MM.1S (cell line): ENCODE measurements at regions not wholly inside any gene's neighbourhood (a gene's known extent, or its start where the extent isn't known, plus 50 kb on each side); places are given as distances from the start of the nearest gene placed in this dataset.

Experiments
- DNase-seq: peaks from one replicate; pipeline ENCODE4 v3.0.0-alpha.2; 2015
- H2AFZ ChIP-seq: fragments of 300-600 bp; sonication (generic); 2 replicates; pipeline ENCODE4 v1.6.0; 2016; ENCODE audit warnings: antibody characterized with exemption, low read length
- H3F3A ChIP-seq: fragments of 300-600 bp; sonication (generic); 2 replicates; pipeline ENCODE4 v1.6.1; 2016; ENCODE audit warnings: mild to moderate bottlenecking, antibody characterized with exemption, low read length, moderate library complexity, mixed read lengths; ENCODE audit not compliant: insufficient read depth
- H3K27ac ChIP-seq: fragments of 300-600 bp; sonication (generic); 2 replicates; pipeline ENCODE4 v1.5.1; 2016; ENCODE audit warnings: mild to moderate bottlenecking, low read length
- H3K27me3 ChIP-seq: fragments of 300-600 bp; sonication (generic); replicated peaks from 2 replicates; pipeline ENCODE4 v1.6.0; 2016; ENCODE audit warnings: low read length; ENCODE audit not compliant: insufficient read depth
- H3K36me3 ChIP-seq: fragments of 300-600 bp; sonication (generic); replicated peaks from 2 replicates; pipeline ENCODE4 v1.6.1; 2016; ENCODE audit warnings: mild to moderate bottlenecking, low read length, mixed read lengths; ENCODE audit not compliant: insufficient read depth
- H3K4me1 ChIP-seq: fragments of 300-600 bp; sonication (generic); 2 replicates; pipeline ENCODE4 v1.6.1; 2016; ENCODE audit warnings: low read length, mixed read lengths
- H3K4me2 ChIP-seq: fragments of 300-600 bp; sonication (generic); 2 replicates; pipeline ENCODE4 v1.6.0; 2016; ENCODE audit warnings: low read depth, low read length
- H3K4me3 ChIP-seq: fragments of 300-600 bp; sonication (generic); 2 replicates; pipeline ENCODE4 v1.5.1; 2016; ENCODE audit warnings: low read length, mixed read lengths
- H3K79me2 ChIP-seq: fragments of 300-600 bp; sonication (generic); 2 replicates; pipeline ENCODE4 v1.6.1; 2016; ENCODE audit warnings: mixed run types, low read length, mixed read lengths
- H3K9ac ChIP-seq: fragments of 300-600 bp; sonication (generic); 2 replicates; pipeline ENCODE4 v1.6.1; 2016; ENCODE audit warnings: low read length, mixed read lengths
- H3K9me2 ChIP-seq: fragments of 300-600 bp; sonication (generic); replicated peaks from 2 replicates; pipeline ENCODE4 v1.6.1; 2016; ENCODE audit warnings: mild to moderate bottlenecking, low read length, mixed read lengths; ENCODE audit not compliant: insufficient read depth
- H3K9me3 ChIP-seq: fragments of 300-600 bp; sonication (generic); replicated peaks from 2 replicates; pipeline ENCODE4 v1.6.1; 2016; ENCODE audit warnings: mild to moderate bottlenecking, low read length, mixed read lengths; ENCODE audit not compliant: insufficient read depth
- H4K20me1 ChIP-seq: fragments of 300-600 bp; sonication (generic); 2 replicates; pipeline ENCODE4 v1.6.1; 2016; ENCODE audit warnings: mild to moderate bottlenecking, low read length, moderate library complexity, mixed read lengths; ENCODE audit not compliant: insufficient read depth
- EZH2 ChIP-seq: fragments of 300-600 bp; sonication (generic); optimal IDR thresholded peaks from 2 replicates; pipeline ENCODE3; 2017; ENCODE audit warnings: low read depth, mild to moderate bottlenecking, antibody characterized with exemption, low read length, mixed read lengths
- EZH2phosphoT487 ChIP-seq: fragments of 300-600 bp; sonication (generic); IDR thresholded peaks from 2 replicates; pipeline ENCODE4 v1.6.1; 2018; ENCODE audit warnings: antibody characterized with exemption, low read length
- TF ChIP-seq, protein P1 (sequence below): fragments of 300-600 bp; sonication (generic); IDR thresholded peaks from 2 replicates; pipeline ENCODE4 v1.5.1; 2016; ENCODE audit warnings: antibody characterized with exemption, low read length, mixed read lengths

DNA sequence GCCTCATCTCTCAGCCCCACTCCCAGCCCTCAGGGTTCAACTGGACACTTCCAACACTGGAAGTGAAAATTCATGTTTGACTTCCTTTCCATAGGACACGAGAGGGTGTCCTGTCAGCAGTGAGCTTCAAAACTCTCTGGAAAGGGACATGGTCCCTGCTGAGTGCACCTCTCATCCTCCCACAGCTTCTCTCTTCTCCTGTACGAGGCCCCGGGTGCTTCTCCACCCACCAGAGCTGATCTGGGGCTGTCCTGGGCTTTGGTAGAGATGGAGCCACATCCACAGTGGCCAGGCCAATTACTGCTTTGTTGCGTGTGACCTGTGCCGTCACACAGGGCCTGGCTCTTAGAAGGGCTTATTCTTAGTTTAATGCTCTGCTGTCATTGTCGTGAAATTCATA lies 182.3 kb downstream of the RRAGC start:
- H3K4me1 ChIP-seq, result no peaks in the 10 kb centered on the region
- H3K9me3 ChIP-seq, result no peaks in the 10 kb centered on the region
- DNase-seq, result no peak
- no peak overlapping the region for H2AFZ ChIP-seq
- H3K79me2 ChIP-seq, result no peaks in the 10 kb centered on the region
- H3K27me3 ChIP-seq, result no peaks in the 10 kb centered on the region
- H3K27ac ChIP-seq, result no peak overlapping the region
- H3F3A ChIP-seq, result no peaks in the 10 kb centered on the region
- H3K36me3 ChIP-seq, result no peaks in the 10 kb centered on the region
- H3K9me2 ChIP-seq, result no peaks in the 10 kb centered on the region
- no peak overlapping the region for H3K9ac ChIP-seq
- H4K20me1 ChIP-seq, result no peaks in the 10 kb centered on the region
- no peak overlapping the region for H3K4me3 ChIP-seq
- no peak for TF ChIP-seq EZH2
- H3K4me2 ChIP-seq, result no peak overlapping the region

DNA sequence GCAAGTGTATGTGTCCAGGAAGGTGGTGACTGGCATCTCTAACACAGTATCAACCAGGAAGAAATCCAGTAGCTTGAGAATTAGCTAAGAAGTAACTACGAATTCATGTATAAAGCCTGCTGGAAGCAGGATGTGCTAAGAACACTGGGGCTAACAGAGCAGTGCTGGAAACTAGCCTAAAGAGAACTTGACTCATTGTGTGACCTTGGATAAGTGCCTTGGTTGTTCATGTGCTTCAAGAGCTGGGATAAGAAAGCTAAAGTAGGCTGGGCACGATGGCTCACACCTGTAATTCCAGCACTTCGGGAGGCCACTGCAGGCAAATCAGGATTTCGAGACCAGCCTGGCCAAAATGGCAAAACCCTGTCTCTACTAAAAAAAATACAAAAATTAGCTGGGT lies 186.9 kb downstream of the RRAGC start:
- Histone ChIP-seq H2AFZ (no peak overlapping the region), H3K27me3 (no peaks in the 10 kb centered on the region), H3K9me3 (no peaks in the 10 kb centered on the region), H3K79me2 (no peaks in the 10 kb centered on the region), H3K27ac (no peak overlapping the region), H3F3A (no peaks in the 10 kb centered on the region), H3K4me3 (no peak overlapping the region), H3K4me2 (no peak overlapping the region), H4K20me1 (no peaks in the 10 kb centered on the region), H3K9me2 (no peaks in the 10 kb centered on the region), H3K9ac (no peak overlapping the region), H3K36me3 (no peaks in the 10 kb centered on the region), H3K4me1 (no peaks in the 10 kb centered on the region)
- no peak for TF ChIP-seq EZH2phosphoT487
- TF ChIP-seq, protein P1, sequence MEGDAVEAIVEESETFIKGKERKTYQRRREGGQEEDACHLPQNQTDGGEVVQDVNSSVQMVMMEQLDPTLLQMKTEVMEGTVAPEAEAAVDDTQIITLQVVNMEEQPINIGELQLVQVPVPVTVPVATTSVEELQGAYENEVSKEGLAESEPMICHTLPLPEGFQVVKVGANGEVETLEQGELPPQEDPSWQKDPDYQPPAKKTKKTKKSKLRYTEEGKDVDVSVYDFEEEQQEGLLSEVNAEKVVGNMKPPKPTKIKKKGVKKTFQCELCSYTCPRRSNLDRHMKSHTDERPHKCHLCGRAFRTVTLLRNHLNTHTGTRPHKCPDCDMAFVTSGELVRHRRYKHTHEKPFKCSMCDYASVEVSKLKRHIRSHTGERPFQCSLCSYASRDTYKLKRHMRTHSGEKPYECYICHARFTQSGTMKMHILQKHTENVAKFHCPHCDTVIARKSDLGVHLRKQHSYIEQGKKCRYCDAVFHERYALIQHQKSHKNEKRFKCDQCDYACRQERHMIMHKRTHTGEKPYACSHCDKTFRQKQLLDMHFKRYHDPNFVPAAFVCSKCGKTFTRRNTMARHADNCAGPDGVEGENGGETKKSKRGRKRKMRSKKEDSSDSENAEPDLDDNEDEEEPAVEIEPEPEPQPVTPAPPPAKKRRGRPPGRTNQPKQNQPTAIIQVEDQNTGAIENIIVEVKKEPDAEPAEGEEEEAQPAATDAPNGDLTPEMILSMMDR, result no peak
- no peak for TF ChIP-seq EZH2
- DNase-seq, result no peak

DNA sequence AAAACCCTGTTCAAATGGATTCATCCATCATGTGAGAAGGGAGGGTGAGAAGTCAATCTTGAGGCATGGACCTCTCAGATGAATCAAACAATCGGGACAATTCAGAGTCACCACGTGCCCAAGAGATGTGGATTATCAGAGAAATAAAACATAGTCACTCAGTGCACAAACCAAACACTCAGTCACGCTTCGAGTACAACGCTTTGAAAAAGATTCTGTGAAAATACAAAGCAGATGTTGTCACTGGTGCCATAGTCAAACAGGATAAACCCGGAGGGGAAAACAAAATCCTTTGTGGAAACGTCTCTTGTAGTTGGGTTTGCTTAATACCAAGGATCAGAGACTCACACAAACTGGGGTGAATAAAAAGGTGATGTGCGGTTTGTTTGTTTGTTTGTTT lies 188.4 kb downstream of the RRAGC start:
- no peak overlapping the region for H3K27ac ChIP-seq
- H3K9me3 ChIP-seq, result no peaks in the 10 kb centered on the region
- H4K20me1 ChIP-seq, result no peaks in the 10 kb centered on the region
- no peaks in the 10 kb centered on the region for H3K36me3 ChIP-seq
- no peaks in the 10 kb centered on the region for H3F3A ChIP-seq
- H3K4me3 ChIP-seq, result no peak overlapping the region
- TF ChIP-seq EZH2 (no peak), EZH2phosphoT487 (no peak)
- TF ChIP-seq, protein P1, result no peak
- no peaks in the 10 kb centered on the region for H3K27me3 ChIP-seq
- H3K79me2 ChIP-seq, result no peaks in the 10 kb centered on the region
- no peaks in the 10 kb centered on the region for H3K9me2 ChIP-seq
- no peak overlapping the region for H3K9ac ChIP-seq
- no peak overlapping the region for H2AFZ ChIP-seq
- no peaks in the 10 kb centered on the region for H3K4me1 ChIP-seq
- no peak overlapping the region for H3K4me2 ChIP-seq
- DNase-seq, result no peak

DNA sequence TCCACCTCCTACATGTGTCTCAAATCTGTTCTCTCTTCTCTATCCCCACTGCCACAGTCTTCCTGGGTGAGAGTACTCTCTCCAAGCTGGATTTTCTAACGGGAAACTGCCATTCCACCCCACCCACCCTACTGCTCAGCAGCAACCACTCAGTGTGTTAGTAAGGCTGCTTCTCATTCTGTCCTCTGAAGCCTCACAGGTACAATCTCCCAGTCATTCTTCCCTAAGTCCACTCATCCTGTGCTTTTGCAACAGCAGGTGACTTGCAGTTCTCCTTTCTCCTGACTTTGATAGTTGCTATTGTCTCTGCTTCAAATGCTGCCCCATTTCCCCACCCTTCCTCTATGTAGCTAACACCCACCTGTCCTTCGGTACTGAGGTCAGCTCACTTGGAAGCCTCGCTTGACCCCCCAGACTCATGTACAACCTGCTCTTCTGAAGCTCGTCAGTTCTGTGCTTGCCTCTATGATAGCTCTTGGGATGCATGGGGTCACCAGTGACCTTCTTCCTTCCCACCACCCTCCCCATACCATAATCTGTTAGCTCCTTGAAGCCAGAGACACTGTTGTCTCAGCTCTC lies 188.9 kb downstream of the RRAGC start:
- Histone ChIP-seq H3K79me2 (no peaks in the 10 kb centered on the region), H3K36me3 (no peaks in the 10 kb centered on the region), H3K27ac (no peak overlapping the region), H3K4me3 (no peak overlapping the region), H3K27me3 (no peaks in the 10 kb centered on the region), H2AFZ (no peak overlapping the region), H3K9ac (no peak overlapping the region), H4K20me1 (no peaks in the 10 kb centered on the region), H3K9me2 (no peaks in the 10 kb centered on the region), H3F3A (no peaks in the 10 kb centered on the region), H3K9me3 (no peaks in the 10 kb centered on the region), H3K4me2 (no peak overlapping the region), H3K4me1 (no peaks in the 10 kb centered on the region)
- no peak for DNase-seq
- TF ChIP-seq, protein P1, result no peak
- TF ChIP-seq EZH2phosphoT487, result no peak
